SK-N-SH (cell line): ENCODE measurements at regions not wholly inside any gene's neighbourhood (a gene's known extent, or its start where the extent isn't known, plus 50 kb on each side); places are given as distances from the start of the nearest gene placed in this dataset.

Experiments
- CTCF ChIA-PET: fragments of 300-600, 350-600 bp; formaldehyde crosslinking; extraction: SDS; loops from one replicate; lab custom pipeline; 2021; lab: Yijun Ruan, JAX
- POLR2A ChIA-PET: fragments of 350-600 bp; sonication (Branson Sonifier 250); formaldehyde crosslinking; extraction: SDS; loops from one replicate; lab custom pipeline; 2020; ENCODE audit warnings: antibody characterized with exemption, inconsistent platforms; lab: Yijun Ruan, JAX
- DNase-seq: peaks from one replicate; pipeline ENCODE4 v3.0.0; 2012
- H2AFZ ChIP-seq: fragments of 200-600 bp; sonication (generic); 2 replicates; pipeline ENCODE4 v1.8.1; 2016; ENCODE audit warnings: antibody characterized with exemption, mild to moderate bottlenecking, low read depth
- H3F3A ChIP-seq: fragments of 200-600 bp; sonication (generic); replicated peaks from 2 replicates; pipeline ENCODE3; 2016; ENCODE audit warnings: antibody characterized with exemption, mild to moderate bottlenecking; ENCODE audit not compliant: insufficient read depth
- H3K27ac ChIP-seq, 2 experiments: fragments of 200-500 bp in 1 of 2; fragments of 200-600 bp in 1 of 2; sonication (Bioruptor generic) in 1 of 2; sonication (generic), shearing (Covaris generic) in 1 of 2; 2 replicates each; pipeline versions ENCODE4 v1.5.1 to v1.6.1; 2014 to 2016; ENCODE audit warnings: low read depth in 2 of 2, inconsistent platforms in 1 of 2, low read length in 1 of 2, mild to moderate bottlenecking in 1 of 2, mixed read lengths in 1 of 2
- H3K27me3 ChIP-seq: fragments of 200-600 bp; sonication (generic), shearing (Covaris generic); 2 replicates; pipeline ENCODE4 v1.6.1; 2016; ENCODE audit warnings: mixed run types; ENCODE audit not compliant: insufficient read depth
- H3K36me3 ChIP-seq, 2 experiments: fragments of 200-500 bp in 1 of 2; fragments of 200-600 bp in 1 of 2; sonication (Bioruptor generic) in 1 of 2; sonication (generic) in 1 of 2; replicated peaks in 1 of 2; 2 replicates each; pipeline versions ENCODE3 to v1.5.1; 2014 to 2016; ENCODE audit warnings: low read length in 1 of 2, mild to moderate bottlenecking in 1 of 2; ENCODE audit not compliant: insufficient read depth in 2 of 2, control insufficient read depth in 1 of 2
- H3K4me1 ChIP-seq, 2 experiments: fragments of 200-500 bp in 1 of 2; fragments of 200-600 bp in 1 of 2; sonication (Bioruptor generic) in 1 of 2; sonication (generic), shearing (Covaris generic) in 1 of 2; 2 replicates each; pipeline versions ENCODE4 v1.5.1 to v1.6.1; 2014 to 2016; ENCODE audit warnings: low read depth in 1 of 2, low read length in 1 of 2, mixed run types in 1 of 2; ENCODE audit not compliant: insufficient read depth in 2 of 2, control insufficient read depth in 1 of 2
- H3K4me2 ChIP-seq: fragments of 200-600 bp; sonication (generic), shearing (Covaris generic); 2 replicates; pipeline ENCODE4 v1.6.1; 2017; ENCODE audit warnings: mixed run types
- H3K4me3 ChIP-seq, 2 experiments: fragments of 200-500 bp in 1 of 2; fragments of 200-600 bp in 1 of 2; sonication (Bioruptor generic) in 1 of 2; sonication (generic), shearing (Covaris generic) in 1 of 2; 2 replicates each; pipeline versions ENCODE4 v1.5.1 to v1.8.1; 2014 to 2016; ENCODE audit warnings: low read depth in 2 of 2, inconsistent platforms in 1 of 2, low read length in 1 of 2, mild to moderate bottlenecking in 1 of 2, mixed read lengths in 1 of 2, moderate library complexity in 1 of 2
- H3K79me2 ChIP-seq: fragments of 200-600 bp; sonication (generic); 2 replicates; pipeline ENCODE4 v1.8.1; 2017; ENCODE audit warnings: mild to moderate bottlenecking; ENCODE audit not compliant: insufficient read depth
- H3K9ac ChIP-seq: fragments of 200-600 bp; sonication (generic); 2 replicates; pipeline ENCODE4 v1.6.1; 2017; ENCODE audit warnings: mixed run types
- H3K9me2 ChIP-seq: fragments of 200-600 bp; sonication (generic); 2 replicates; pipeline ENCODE4 v1.6.1; 2017; ENCODE audit warnings: mixed run types
- H3K9me3 ChIP-seq: fragments of 200-600 bp; sonication (generic); 2 replicates; pipeline ENCODE4 v1.6.1; 2017; ENCODE audit warnings: mixed run types, mild to moderate bottlenecking, moderate library complexity
- H4K20me1 ChIP-seq: fragments of 200-600 bp; sonication (generic); 2 replicates; pipeline ENCODE4 v1.6.1; 2017; ENCODE audit warnings: mild to moderate bottlenecking, mixed run types; ENCODE audit not compliant: insufficient read depth
- ELF1 ChIP-seq: IDR thresholded peaks from 2 replicates; pipeline ENCODE4 v1.4.0; 2012
- EP300 ChIP-seq, 2 experiments: IDR thresholded peaks; 2 replicates each; pipeline versions ENCODE4 v1.4.0 to v1.6.1; 2012; ENCODE audit warnings: borderline replicate concordance in 1 of 2, low read depth in 1 of 2, low read length in 1 of 2
- EZH2phosphoT487 ChIP-seq: fragments of 200-600 bp; sonication (generic); IDR thresholded peaks from 2 replicates; pipeline ENCODE4 v1.6.1; 2017; ENCODE audit warnings: low read depth, mixed run types, mild to moderate bottlenecking, antibody characterized with exemption, moderate library complexity, borderline replicate concordance
- FOXJ3 ChIP-seq: sonication (generic); formaldehyde crosslinking; IDR thresholded peaks from 2 replicates; pipeline ENCODE4 v1.5.1; 2020; ENCODE audit warnings: mild to moderate bottlenecking, missing genetic modification reagents
- FOXM1 ChIP-seq: IDR thresholded peaks from 2 replicates; pipeline ENCODE4 v1.4.0; 2012; ENCODE audit warnings: low read depth, mild to moderate bottlenecking
- GABPA ChIP-seq: IDR thresholded peaks from 2 replicates; pipeline ENCODE4 v1.4.0; 2012; ENCODE audit warnings: low read depth, mild to moderate bottlenecking
- GATA2 ChIP-seq: sonication (generic); formaldehyde crosslinking; IDR thresholded peaks from 2 replicates; pipeline ENCODE4 v1.5.0; 2020; ENCODE audit warnings: mild to moderate bottlenecking, missing genetic modification reagents
- MEF2A ChIP-seq: IDR thresholded peaks from 2 replicates; pipeline ENCODE4 v1.4.0; 2012; ENCODE audit warnings: low read depth, borderline replicate concordance
- RFX5 ChIP-seq: IDR thresholded peaks from 2 replicates; pipeline ENCODE4 v1.6.1; 2012; ENCODE audit warnings: mild to moderate bottlenecking, improper control_type of control experiment, low read length
- SIN3A ChIP-seq: IDR thresholded peaks from 2 replicates; pipeline ENCODE4 v1.6.1; 2012; ENCODE audit warnings: low read depth, mild to moderate bottlenecking, low read length, moderate library complexity, borderline replicate concordance
- SMC3 ChIP-seq: IDR thresholded peaks from 2 replicates; pipeline ENCODE4 v1.6.1; 2012; ENCODE audit warnings: low read depth, low read length, improper control_type of control experiment
- TCF12 ChIP-seq: IDR thresholded peaks from 2 replicates; pipeline ENCODE4 v1.4.0; 2012
- TEAD4 ChIP-seq: IDR thresholded peaks from 2 replicates; pipeline ENCODE4 v1.4.0; 2012; ENCODE audit warnings: mild to moderate bottlenecking, borderline replicate concordance; ENCODE audit not compliant: insufficient read depth
- WGBS: methylation state at CpG from one replicate; pipeline ENCODE4 v1.1.6; 2017; ENCODE audit warnings: low lambda C conversion rate; 5-methylcytosine and 5-hydroxymethylcytosine counted together
- TF ChIP-seq, protein P1 (sequence below): fragments of 150-350 bp; IDR thresholded peaks from 2 replicates; pipeline ENCODE4 v1.6.1; 2017; ENCODE audit warnings: antibody characterized with exemption, low read length, low read depth, borderline replicate concordance
- TF ChIP-seq, protein P2 (sequence below): IDR thresholded peaks from 2 replicates; pipeline ENCODE4 v1.6.1; 2012; ENCODE audit warnings: mild to moderate bottlenecking, low read depth, low read length, moderate library complexity
- TF ChIP-seq, protein P3 (sequence below): IDR thresholded peaks from 2 replicates; pipeline ENCODE4; 2012

DNA sequence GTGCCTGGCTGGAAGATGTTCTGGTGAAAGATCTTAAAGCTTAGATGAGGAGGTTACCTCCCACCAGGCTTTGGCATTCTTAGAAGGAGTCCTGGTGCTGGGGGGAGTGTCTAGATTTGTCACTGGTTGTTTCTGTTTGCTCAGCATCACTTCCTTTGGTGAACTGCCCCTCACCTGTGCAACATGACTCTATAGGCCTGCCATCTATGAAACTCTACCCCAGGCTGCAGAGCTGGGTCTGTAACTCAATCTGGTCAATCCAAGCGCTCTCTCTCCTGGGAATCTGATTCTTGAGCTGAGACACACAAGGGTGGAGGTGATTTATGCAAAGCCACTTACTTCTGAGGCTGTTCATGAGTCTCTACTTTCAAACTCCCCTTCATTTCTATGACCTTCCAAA lies 399.4 kb downstream of the NPIPA7 start:
- Histone ChIP-seq H2AFZ (no peak overlapping the region), H3K4me1 (no peaks in the 10 kb centered on the region), H3K27ac (no peak overlapping the region), H3K9me2 (no peaks in the 10 kb centered on the region), H3K4me2 (no peak overlapping the region), H3K36me3 (no peaks in the 10 kb centered on the region), H3K79me2 (no peaks in the 10 kb centered on the region), H3K9ac (no peak overlapping the region), H3K9me3 (no peaks in the 10 kb centered on the region), H3F3A (no peaks in the 10 kb centered on the region), H4K20me1 (no peaks in the 10 kb centered on the region), H3K4me3 (no peak overlapping the region), H3K27me3 (no peaks in the 10 kb centered on the region)
- 11% methylated on average over 1 of the region's 1 CpG for whole genome bisulfite sequencing
- ChIA-PET POLR2A (no interaction called here), CTCF (no interaction called here)
- no peak for TF ChIP-seq TEAD4
- no peak for TF ChIP-seq SMC3
- DNase-seq, result no peak

DNA sequence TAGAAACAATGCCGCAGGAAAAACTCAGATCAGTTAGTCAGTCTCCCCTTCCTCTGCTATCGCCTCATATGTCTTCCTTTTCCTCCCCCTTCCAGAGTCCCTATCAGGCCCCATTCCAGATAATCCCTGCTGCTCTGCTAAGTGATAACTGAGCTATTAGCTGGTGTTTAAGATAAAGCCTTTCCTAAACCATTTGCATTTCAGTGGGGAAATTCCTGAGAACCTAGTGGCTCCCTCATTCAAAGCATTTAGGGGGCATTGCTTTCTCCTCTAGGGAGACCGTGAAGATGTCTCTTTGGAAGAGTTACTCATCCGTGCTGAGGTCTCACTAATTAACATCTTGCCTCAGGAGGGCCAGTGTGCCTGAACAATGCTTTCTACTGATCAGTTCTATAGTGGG lies 401.6 kb downstream of the NPIPA7 start:
- ChIA-PET CTCF (interaction anchor here (0.9 kb wide), 1 partner anchor 127 kb away, joined by 3 read pairs; no protein-coding TSS in a partner anchor), POLR2A (no interaction called here)
- Histone ChIP-seq H3K9me2 (no peaks in the 10 kb centered on the region), H4K20me1 (no peaks in the 10 kb centered on the region), H3K27ac (no peak overlapping the region), H3K27me3 (no peaks in the 10 kb centered on the region), H3K4me1 (no peaks in the 10 kb centered on the region), H3K9ac (no peak overlapping the region), H2AFZ (no peak overlapping the region), H3K79me2 (no peaks in the 10 kb centered on the region), H3K9me3 (no peaks in the 10 kb centered on the region), H3K36me3 (no peaks in the 10 kb centered on the region), H3K4me3 (no peak overlapping the region), H3F3A (no peaks in the 10 kb centered on the region), H3K4me2 (no peak overlapping the region)
- DNase-seq, result no peak
- no peak for TF ChIP-seq EP300 (IDR thresholded peaks at IDR 0.05; ENCODE audit: borderline replicate concordance in 1 of 2, low read depth in 1 of 2, low read length in 1 of 2)
- no peak for TF ChIP-seq FOXM1
- WGBS, result 42% methylated on average over 3 of the region's 4 CpGs

DNA sequence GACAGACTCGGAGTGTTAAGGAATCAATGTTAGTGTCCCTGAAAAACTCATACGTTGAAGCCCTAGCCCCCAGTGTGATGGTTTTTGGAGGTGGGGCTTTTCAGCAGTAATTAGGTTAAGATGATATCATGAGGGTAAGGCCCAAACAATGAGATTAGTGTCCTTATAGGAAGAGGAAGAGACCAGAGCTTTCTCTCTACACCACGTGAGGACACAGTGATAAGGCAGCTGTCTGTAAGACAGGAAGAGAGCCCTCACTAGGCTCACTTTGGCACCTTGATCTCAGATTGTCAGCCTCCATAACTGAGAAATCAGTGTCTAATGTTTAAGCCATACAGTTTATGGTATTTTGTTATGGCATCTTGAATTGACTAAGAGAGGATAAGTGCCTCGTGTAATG lies 403.2 kb downstream of the NPIPA7 start:
- Histone ChIP-seq H3K9me2 (no peaks in the 10 kb centered on the region), H2AFZ (no peak overlapping the region), H3K27me3 (no peaks in the 10 kb centered on the region), H3F3A (no peaks in the 10 kb centered on the region), H3K79me2 (no peaks in the 10 kb centered on the region), H3K4me1 (no peaks in the 10 kb centered on the region), H3K36me3 (no peaks in the 10 kb centered on the region), H3K27ac (no peak overlapping the region), H3K4me3 (no peak overlapping the region), H3K9me3 (no peaks in the 10 kb centered on the region), H3K9ac (no peak overlapping the region), H4K20me1 (no peaks in the 10 kb centered on the region), H3K4me2 (no peak overlapping the region)
- DNase-seq, result no peak
- ChIA-PET POLR2A (no interaction called here), CTCF (interaction anchor here (0.6 kb wide), 1 partner anchor 1376 kb away, joined by 4 read pairs; no protein-coding TSS in a partner anchor)
- 18% methylated on average over 4 of the region's 4 CpGs for WGBS
- TF ChIP-seq SIN3A, result no peak
- no peak for TF ChIP-seq FOXJ3 (CRISPR knock-in tag)
- TF ChIP-seq, protein P1, sequence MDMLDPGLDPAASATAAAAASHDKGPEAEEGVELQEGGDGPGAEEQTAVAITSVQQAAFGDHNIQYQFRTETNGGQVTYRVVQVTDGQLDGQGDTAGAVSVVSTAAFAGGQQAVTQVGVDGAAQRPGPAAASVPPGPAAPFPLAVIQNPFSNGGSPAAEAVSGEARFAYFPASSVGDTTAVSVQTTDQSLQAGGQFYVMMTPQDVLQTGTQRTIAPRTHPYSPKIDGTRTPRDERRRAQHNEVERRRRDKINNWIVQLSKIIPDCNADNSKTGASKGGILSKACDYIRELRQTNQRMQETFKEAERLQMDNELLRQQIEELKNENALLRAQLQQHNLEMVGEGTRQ, result no peak
- TF ChIP-seq MEF2A, result no peak
- no peak for TF ChIP-seq TCF12
- no peak for TF ChIP-seq ELF1
- no peak for TF ChIP-seq GATA2 (CRISPR knock-in tag)
- no peak for TF ChIP-seq EZH2phosphoT487
- no peak for TF ChIP-seq GABPA
- TF ChIP-seq, protein P2, sequence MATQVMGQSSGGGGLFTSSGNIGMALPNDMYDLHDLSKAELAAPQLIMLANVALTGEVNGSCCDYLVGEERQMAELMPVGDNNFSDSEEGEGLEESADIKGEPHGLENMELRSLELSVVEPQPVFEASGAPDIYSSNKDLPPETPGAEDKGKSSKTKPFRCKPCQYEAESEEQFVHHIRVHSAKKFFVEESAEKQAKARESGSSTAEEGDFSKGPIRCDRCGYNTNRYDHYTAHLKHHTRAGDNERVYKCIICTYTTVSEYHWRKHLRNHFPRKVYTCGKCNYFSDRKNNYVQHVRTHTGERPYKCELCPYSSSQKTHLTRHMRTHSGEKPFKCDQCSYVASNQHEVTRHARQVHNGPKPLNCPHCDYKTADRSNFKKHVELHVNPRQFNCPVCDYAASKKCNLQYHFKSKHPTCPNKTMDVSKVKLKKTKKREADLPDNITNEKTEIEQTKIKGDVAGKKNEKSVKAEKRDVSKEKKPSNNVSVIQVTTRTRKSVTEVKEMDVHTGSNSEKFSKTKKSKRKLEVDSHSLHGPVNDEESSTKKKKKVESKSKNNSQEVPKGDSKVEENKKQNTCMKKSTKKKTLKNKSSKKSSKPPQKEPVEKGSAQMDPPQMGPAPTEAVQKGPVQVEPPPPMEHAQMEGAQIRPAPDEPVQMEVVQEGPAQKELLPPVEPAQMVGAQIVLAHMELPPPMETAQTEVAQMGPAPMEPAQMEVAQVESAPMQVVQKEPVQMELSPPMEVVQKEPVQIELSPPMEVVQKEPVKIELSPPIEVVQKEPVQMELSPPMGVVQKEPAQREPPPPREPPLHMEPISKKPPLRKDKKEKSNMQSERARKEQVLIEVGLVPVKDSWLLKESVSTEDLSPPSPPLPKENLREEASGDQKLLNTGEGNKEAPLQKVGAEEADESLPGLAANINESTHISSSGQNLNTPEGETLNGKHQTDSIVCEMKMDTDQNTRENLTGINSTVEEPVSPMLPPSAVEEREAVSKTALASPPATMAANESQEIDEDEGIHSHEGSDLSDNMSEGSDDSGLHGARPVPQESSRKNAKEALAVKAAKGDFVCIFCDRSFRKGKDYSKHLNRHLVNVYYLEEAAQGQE, result no peak
- TF ChIP-seq RFX5, result no peak
- TF ChIP-seq, protein P3, sequence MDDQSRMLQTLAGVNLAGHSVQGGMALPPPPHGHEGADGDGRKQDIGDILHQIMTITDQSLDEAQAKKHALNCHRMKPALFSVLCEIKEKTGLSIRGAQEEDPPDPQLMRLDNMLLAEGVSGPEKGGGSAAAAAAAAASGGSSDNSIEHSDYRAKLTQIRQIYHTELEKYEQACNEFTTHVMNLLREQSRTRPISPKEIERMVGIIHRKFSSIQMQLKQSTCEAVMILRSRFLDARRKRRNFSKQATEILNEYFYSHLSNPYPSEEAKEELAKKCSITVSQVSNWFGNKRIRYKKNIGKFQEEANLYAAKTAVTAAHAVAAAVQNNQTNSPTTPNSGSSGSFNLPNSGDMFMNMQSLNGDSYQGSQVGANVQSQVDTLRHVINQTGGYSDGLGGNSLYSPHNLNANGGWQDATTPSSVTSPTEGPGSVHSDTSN, result no peak
